ENCODE measurements at regions not wholly inside any gene's neighbourhood (a gene's known extent, or its start where the extent isn't known, plus 50 kb on each side); places are given as distances from the start of the nearest gene placed in this dataset.

DNA sequence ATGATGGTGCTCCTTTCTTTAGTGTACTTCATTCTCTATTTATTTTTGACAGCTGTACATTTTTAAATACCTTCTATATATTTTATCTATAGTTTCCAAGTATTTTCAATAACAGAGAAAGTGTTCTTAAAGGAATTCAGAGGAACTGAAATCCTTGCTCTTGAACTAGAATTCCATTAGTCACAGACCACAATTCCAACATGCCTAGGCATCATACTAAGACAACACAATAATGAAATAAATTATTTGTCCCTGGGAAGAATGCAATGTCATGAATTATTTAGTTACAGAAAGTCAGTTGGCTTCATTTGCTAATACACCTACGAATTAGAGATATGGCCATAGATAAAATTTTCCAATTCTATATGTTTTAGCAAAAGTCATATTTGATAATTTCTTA lies 671.2 kb downstream of the EPHA7 start (continued):
- TF ChIP-seq HDAC6 (IDR thresholded peaks at IDR 0.05; ENCODE audit: low read depth, low read length): no peak

All from H1 (cell line).